HK-2 (cell line): ENCODE measurements at regions not wholly inside any gene's neighbourhood (a gene's known extent, or its start where the extent isn't known, plus 50 kb on each side); places are given as distances from the start of the nearest gene placed in this dataset.

Experiments
- DNase-seq: peaks from one replicate; pipeline ENCODE4 v3.0.0-alpha.2; 2018; ENCODE audit not compliant: unreplicated experiment

DNA sequence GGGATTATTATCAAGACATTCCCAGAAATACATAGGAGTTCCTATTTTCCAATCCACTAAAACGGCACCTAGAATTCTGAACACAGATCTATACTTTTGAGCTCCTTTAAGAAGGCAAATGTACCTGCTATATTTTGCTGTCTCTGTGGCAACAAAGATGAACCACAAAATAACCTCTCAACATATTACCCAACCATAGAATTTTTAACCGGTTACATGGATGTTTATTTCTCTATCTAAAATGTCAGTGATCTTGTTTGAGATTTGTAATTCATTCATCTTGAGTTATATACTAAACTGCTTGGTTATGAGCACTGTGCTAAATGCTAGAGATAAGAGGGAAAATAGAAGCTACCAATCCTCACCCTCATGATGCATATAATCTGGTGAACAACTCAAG lies 117.5 kb upstream of the HMGCLL1 start:
- DNase-seq, result no peak

DNA sequence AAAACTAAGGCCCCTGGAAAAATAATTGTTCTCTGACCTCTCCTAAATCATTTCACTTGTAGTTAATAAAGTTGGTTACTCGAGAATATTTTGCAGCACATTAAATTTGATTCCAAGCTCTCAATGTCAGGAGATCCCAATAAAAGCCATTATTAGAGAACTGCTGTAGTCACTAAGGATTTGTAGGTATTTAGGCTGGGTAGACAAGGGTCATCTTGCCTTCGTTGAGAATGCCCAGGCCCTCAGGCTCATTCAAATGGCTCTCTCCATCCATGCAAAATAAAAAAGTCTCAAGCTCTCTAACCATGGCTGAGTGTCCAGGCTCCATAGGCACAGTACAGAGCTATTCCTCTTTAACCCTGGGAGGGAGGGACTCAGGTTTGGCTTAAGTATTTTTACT lies 117.0 kb upstream of the HMGCLL1 start:
- no peak for DNase-seq

DNA sequence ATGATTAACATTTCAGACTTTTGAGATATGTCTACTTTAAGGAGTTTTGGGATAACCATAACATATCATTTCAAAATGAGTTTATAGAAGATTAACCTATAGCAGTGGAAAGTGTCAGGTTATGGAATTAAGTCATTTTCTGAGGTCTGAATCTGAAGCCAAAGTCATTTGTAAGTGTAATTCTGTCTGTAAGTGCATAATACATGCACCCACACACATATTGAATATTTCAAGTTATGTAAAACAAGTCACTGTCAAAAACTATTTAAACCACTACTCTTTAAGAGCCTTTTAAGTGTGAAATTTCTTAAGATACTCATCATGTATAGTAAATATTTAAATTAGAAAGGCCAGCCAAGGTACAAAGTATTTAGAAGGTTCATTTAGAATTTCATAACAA lies 115.8 kb upstream of the HMGCLL1 start:
- no peak for DNase-seq

DNA sequence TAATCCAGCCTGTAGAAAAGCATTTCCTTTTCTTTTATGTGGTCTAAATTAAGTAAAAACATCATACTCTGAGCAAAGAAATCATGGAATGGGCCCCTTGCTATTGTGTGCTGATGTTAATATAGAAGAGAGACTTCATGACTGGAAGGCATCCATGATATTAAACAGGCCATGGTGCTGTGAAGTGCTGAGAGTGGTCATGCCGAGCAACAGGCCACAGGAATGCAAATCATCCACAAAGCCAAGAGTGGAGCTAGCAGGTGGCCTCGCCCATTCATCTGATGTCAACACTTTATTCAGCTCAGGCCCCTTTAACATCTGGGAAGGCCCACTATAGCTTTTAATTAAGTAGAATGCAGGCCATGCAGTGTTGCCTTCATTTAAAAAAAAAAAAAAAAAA lies 115.2 kb upstream of the HMGCLL1 start:
- DNase-seq, result peak; percentile 37

DNA sequence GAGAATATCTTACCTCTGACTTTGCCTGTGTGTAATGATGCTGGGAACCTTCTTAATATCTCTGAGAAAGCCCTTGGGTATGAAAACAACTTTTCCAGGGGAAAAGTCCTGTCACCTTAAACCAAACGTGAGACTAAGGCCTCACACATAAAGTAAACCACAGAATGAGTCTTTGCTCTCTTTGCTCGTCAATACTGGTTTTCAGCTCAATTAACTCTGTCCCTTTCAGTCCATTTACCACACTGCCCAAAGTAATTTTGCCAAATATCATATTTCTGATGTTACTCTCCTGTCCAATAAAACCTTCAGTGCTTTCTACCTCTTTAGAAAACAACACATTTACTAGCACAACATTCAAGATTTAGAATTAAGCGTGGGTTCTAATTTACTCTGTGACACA lies 100.5 kb upstream of the HMGCLL1 start:
- no peak for DNase-seq

DNA sequence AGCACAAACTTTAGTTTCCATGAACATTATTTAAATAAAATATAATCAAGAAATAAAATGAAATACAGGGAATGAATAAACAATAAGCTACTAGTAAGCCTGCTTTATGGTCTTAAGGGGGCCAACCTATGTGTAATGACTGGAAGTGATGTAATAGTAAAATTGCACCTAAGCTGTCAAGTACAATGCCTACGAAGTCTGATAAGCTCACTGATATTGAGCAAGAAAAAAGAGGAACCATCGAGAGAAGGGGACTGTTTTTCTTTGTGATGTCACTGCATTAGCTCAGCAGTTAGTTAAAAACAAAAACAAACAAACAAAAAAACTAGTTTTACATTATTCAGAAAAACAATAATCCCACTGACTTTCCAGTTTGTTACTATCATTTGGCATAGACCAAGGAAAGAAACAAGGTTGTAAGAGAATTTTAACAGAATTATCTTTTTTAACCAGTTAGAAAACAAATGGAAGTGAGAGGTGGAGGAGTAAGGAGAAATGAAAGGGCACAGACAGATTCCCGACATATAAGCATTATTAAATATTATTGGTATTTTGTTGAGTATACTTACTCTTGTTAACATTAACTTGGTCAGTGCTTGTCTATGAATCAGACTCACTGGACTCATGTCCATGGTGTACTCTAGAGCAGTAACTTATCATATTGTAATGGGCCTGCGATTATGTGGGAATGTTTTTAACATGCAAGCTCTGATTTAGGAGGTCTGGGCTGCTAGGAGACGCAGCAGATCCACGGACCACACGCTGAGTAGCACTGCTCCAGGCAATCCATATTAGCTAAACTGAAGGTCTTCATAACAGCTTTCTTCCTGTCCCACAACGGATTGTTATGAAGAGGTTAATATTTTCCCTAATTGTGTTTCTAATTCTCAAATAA lies 99.6 kb upstream of the HMGCLL1 start:
- DNase-seq, result no peak

DNA sequence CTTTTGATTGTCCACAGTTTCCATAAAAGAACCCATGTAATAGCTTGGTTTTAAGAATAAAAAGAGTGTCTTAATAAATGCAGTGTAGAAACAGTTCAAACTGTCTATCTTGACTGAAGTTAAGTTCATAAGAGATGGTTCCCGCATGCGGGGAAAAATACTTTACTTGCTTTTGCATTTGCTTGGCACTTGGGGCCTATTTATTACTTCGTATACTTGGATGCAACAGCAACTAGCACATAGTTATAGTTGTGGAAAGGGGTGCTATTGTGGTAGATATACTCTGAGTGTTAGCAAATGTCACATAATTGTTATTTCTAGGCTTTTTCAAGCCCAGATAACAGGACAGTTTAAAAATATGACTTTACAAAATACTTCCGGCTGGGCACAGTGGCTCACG lies 97.7 kb upstream of the HMGCLL1 start:
- no peak for DNase-seq

DNA sequence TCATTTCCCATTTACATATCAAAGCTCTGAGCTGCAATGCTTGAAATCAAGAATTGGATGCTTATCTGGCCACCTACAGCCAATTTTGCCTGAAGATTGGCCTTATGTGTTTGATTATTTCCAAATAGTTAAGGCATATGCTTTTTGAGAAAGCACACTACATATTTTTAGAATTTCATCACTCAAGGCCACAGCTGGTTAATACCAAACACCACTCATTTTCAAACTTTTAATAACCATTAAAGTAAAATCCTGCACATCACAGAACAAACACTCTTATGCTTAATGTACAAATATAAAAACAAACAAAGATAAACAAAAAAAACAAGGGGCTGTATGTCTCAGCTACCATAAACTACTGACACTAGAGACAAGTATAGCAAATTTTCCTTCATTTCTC lies 96.9 kb upstream of the HMGCLL1 start:
- no peak for DNase-seq

DNA sequence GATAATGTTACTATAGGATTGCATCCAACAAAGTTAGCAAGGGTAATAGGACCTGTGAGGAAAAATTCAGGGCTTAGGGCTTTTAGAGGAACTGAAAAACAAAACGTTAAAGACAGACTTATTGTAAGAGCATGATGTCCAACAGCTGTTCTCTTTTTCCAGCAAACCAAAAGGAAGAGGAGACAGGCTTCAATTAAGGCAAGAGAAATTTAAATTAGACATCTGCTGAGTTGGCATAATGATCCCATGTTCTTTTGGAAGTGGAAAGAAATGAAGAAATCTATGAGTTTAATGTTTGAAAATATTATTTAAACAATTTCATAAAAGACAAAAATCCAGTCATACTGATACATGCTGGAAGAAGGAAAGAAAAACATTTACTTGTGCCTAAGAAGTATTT lies 95.7 kb upstream of the HMGCLL1 start:
- DNase-seq, result no peak

DNA sequence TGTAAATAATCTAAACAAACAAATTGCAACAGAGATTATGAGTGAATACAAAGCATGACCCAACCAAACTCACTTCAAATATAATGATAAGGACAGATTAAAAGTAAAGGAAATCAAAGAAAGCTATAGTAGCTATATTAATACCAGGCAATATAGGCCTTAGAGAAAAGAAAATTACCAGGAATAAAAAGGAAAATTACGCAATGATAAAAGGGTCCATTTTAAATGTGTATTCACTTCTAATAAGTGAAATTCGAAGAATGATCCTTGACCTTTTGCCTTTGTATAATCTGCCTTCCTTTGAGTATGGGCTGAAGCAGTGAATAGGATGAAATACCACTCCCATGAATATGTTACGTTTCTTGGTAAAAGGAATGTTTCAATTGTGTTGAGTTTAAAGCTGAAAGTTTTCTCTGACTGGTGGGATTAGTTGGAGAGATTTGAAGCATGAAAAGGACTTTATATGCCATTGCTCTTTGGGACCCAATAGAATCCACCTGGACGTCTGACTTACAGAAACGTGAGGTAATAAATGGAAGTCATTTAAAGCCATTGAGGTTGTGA lies 91.9 kb upstream of the HMGCLL1 start:
- no peak for DNase-seq

DNA sequence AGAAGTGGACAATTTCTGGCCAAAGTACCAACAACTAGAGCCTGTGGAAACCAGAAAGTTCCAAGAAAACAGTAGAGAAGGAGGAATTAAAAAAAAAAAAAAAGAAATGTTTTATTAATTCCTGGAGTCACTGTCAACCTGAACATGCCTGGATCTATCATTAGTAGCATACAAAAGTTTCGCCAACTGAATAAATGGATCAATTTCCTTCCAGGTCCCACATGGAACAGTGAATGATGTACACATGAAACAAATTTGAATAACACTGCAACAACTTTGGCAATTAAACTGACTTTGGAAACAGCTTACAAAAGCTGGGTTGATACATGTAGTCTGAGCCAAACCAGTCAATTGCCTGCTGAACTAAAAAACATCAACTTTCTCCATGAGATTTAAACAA lies 90.0 kb upstream of the HMGCLL1 start:
- no peak for DNase-seq

DNA sequence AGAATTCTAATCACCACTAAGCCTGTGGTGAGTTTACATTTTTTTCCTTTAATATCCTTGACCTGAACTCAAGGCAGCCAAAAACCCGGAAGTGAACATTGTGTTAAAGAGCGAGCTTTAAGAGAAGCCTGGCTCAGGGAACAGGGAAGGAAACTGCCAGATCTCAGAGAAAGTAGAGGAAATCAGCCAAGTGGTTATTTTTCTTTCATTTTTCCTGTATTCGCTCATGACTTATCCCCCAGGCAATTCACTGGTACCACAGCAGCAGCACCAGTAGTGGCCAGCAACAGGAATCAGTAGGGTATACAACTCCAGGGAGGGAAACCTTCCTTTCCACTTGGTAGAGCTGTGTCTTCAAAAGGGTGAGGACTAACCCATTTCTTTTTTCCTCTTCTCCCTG lies 89.6 kb upstream of the HMGCLL1 start:
- no peak for DNase-seq

DNA sequence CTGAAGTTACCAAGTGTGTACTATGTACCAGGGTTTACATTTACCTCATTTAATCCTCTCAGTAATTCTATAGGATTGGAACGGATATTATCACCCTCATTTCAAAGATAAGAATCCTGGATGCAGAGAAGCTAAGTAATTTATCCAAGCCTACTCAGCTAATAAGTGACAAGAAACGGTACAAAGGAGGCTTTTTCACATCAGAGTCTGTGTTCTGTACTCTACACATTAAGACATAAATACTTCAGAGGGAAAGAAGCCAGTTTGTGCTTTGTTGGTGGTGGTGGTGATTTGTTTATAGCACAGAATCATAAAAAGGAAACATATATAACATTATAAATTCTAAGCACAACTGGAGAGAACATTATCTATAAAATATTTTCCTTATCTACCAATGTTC lies 88.3 kb upstream of the HMGCLL1 start:
- no peak for DNase-seq

DNA sequence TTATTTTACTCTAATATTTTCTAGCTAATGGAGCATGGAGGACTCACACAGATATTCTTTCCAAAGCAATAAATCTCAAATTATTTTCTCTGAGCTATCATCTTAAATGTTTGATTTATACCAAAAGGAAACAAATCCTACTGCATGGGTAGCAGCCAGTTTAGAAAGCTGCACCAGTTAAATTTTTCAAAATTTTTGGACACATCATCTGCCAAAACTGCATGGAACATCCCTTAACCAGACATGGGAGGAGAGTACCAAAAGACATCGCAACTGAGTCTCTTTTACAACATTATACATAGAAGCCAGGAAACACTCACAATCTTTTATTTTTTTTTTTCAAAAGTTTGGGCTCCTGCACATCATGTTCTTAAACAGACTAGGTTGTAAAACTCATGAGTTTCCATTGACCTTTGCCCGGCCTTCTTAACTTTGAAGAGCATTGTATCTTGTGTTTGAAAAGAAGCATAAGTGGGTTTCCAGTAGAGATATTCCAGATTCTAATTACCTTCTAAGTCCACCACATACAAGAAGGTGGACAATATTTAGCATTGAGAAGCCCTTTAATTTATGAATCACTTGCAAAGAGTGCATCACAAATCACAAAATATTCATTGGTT lies 87.7 kb upstream of the HMGCLL1 start:
- no peak for DNase-seq

DNA sequence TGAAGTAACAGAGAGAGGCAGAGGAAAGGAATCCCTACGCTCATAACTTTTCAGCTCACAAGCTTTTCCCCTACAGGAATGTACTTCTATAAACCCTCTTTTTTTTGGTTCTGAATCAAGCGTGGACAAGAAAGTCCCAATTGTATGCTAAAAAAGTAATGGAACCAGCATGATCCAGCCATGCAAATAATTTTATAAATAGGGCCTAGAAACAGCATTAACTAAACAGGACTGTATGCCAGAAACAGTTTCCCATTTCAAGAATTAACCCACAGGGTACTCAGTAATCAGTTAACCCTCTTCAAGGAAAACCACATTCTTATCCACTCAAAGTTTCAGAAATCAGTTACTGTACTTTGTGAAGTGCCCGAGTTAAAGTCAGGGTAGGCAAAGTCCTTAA lies 87.0 kb upstream of the HMGCLL1 start:
- DNase-seq, result no peak

DNA sequence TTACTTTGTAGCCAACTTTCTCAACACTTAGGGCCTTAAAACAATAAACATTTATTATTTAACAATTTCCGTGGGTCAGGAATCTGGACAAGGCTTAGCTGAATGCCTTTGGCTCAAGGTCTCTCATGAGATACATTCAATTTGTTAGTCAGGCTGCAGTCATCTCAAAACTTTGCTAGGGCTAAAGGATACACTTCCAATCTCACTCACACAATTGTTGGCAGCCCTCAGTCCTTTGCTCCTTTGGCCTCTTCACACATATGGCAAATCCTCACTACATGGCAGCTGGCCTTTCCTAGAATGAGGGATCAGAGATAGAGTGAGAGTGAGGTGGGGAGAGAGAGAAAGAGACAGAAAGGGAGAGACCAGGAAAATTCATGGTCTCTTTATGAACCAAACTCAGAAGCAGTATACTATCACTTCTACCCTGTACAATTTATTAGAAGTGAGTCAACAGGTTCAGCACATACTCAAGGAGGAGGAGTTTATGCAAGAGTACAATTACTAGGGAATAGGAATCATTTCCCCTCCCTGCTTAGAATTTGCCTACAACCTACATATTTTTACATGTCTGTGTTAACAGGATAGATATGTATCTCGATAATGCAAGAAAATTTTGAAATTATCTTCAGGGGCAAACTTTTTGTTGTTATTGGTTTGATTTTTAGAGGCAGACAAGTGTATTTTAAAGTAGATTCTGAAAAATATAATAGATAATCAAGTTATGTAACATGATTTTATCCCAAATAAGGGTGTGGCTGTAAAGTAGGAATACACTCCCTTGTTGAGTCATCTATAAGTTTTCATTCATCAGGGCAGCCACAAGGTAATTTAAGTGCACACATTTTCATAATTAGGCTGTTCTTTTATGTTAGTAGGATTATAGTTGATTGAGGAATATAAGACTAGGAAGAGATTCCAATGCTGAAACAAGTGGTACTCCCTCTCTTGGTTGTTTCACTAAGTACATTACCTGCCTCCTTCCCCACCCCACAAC lies 85.9 kb upstream of the HMGCLL1 start:
- DNase-seq, result no peak

DNA sequence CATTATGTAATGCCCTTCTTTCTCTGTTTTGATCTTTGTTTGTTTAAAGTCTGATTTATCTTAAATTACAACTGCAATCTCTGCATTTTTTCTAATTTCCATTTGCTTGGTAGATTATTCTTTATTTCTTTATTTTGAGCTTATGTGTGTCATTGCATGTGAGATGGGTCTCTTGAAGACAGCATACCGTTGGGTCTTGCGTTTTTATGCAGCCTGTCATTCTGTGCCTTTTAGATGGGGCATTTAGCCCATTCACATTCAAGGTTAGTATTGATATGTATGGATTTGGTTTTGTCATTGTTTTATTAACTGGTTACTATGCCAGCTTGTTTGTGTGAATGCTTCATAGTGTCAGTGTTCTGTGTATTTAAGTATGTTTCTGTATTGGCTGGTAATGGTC lies 84.9 kb upstream of the HMGCLL1 start:
- no peak for DNase-seq

DNA sequence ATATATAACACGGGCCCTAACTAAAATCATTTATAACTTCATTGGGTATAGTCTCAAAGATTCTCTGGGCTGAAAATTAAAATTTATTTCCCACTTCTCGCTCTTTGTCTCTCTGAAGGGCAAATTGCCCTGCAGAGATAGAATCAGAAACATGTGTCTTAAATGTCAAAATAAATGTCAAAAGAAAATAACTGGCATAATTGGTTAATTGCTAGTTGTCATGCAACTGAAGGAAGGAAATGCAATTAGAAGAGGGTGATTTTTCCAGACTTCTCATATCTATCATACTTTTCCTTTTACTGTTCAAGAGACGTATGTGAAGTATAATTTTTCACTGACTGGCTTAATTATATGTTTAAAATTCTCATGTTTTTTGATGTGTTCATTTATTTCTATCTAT lies 80.3 kb upstream of the HMGCLL1 start:
- no peak for DNase-seq

DNA sequence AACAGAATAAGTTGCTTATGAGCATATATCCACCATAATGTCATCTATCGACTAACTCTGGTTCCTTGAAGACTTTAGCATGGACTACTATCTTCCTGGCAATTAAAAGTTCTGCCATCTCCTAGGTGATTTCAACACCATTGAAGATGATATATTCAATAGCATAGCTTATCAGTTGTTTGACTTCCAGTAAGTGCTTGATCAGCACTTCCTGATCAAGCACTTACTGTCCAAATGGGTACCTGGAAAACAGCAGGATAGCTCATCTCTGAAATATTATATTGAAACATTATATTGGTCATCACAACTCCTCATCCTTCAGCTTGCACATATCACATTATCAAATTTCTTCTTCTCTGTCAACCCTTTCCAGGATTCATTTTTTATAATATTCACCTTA lies 75.5 kb upstream of the HMGCLL1 start:
- DNase-seq, result no peak

DNA sequence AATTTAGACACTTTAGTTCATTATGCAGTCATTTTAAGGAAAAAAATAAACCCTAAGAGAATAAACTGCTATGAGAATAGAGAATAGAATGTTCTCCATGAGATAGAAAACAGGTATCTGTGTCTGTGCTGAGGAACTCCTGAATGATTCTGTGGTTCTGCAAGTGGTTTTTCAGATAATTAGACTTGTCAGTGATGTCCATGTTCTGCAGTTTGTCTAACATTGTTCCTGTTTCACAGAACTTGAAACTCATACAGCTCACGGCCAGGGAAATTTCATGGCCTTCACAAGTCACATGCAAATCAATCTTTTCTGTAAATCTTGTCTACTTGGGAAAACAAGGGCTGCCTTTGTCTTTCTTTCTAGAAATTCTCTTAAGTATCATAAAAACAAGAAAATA lies 73.4 kb upstream of the HMGCLL1 start:
- DNase-seq, result no peak

DNA sequence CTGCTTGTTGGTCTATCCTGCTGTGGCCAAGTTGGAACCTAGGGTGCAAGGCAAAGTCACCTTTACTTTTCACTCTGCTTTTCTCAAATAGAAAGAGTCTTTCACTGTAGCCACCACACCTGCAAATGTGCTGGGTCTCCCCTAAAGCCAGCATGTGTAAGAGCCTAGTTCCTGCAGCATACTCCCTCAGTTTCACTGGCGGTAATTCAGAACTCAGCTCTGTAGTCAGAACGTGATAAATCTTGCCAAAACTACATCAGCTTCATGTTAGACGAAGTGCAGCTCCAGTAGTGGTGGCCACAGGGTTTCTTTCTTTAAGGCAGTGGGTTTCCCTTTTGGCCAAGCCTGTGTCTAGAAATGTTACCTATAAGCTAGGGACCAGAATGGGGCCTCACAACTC lies 72.0 kb upstream of the HMGCLL1 start:
- no peak for DNase-seq

DNA sequence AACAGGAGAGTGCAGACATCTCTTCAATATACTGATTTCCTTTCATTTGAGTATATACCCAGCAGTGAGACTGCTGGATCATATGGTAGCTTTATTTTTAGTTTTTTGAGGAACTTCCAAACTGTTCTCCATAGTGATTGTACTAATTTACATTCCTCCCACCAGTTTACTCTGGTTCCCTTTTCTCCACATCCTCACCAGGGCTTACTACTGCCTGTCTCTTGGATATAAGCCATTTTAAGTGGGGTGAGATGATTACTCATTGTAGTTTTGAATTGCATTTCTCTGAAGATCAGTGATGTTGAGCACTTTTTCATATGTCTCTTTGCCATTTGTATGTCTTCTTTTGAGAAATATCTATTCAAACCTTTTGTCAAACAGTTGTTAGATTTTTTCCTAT lies 64.9 kb upstream of the HMGCLL1 start:
- DNase-seq, result no peak
